ENCODE measurements at regions not wholly inside any gene's neighbourhood (a gene's known extent, or its start where the extent isn't known, plus 50 kb on each side); places are given as distances from the start of the nearest gene placed in this dataset.

DNA sequence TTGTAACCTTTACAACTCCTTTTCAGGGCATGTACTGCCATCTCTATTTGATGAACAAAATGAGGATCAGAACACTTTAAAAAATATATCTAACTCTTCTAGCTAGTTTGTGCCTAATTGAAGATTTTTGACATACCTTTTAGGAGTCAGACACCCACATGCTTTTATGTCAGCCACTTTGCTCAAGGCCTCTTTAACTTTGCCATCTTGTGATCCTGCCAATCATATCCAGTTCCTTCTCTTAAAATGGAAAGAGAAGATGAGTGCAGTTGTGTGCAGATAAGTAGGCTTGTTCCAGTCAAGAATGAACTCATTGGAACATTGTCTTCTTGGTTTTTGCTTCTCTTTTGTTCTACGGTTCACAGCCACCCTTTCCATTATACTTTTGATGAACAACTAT is 425.6 kb upstream of the TNC start:
- TF ChIP-seq, protein P1, sequence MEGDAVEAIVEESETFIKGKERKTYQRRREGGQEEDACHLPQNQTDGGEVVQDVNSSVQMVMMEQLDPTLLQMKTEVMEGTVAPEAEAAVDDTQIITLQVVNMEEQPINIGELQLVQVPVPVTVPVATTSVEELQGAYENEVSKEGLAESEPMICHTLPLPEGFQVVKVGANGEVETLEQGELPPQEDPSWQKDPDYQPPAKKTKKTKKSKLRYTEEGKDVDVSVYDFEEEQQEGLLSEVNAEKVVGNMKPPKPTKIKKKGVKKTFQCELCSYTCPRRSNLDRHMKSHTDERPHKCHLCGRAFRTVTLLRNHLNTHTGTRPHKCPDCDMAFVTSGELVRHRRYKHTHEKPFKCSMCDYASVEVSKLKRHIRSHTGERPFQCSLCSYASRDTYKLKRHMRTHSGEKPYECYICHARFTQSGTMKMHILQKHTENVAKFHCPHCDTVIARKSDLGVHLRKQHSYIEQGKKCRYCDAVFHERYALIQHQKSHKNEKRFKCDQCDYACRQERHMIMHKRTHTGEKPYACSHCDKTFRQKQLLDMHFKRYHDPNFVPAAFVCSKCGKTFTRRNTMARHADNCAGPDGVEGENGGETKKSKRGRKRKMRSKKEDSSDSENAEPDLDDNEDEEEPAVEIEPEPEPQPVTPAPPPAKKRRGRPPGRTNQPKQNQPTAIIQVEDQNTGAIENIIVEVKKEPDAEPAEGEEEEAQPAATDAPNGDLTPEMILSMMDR (IDR thresholded peaks at IDR 0.05; ENCODE audit: insufficient read depth, low read depth, low read length) = no peak
- H3K36me3 ChIP-seq (ENCODE audit: control insufficient read depth, insufficient read depth, low read length) = no peaks in the 10 kb centered on the region
- no peak overlapping the region for H3K4me3 ChIP-seq (ENCODE audit: low read depth, low read length)
- ChIA-PET CTCF (no interaction called here), POLR2A (no interaction called here)
- no peak for DNase-seq (ENCODE audit: low read depth)
- no peaks in the 10 kb centered on the region; the same call in 1 of the 2 replicates for H3K27me3 ChIP-seq (ENCODE audit: control insufficient read depth, insufficient read depth, low read length)

DNA sequence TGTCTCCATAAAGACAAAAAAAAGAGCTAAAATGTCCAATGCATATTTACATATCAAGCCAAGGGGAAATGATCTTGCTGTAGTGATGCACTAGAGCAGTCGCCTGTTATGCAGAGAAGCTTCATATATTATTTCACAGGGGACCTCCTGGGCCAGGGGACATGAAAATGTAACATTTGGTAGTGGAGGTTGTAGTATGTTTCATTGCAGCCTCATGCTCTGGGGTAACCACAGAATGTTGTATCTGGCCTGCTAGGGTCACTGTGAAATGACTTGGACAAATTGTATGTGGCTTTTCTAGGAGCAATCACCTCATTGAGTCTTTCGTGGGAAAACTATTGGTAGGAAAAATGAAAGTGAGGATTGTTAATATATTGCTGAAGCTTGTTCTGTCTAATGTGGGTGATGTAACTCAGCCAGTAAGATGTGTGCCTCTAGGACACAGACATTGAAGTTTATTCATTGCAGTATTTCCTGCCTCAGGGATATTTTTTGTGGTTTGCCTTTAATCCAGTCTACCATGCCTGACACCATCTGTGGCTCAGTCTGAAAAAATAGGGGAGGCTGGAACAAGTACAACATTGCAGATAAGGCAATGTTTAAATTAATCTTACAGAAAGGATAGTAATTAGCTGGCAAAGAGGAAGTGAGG is 430.8 kb upstream of the TNC start:
- ChIA-PET CTCF (interaction anchor here (0.7 kb wide), 1 partner anchor 1025 kb away, joined by 3 read pairs; no protein-coding TSS in a partner anchor), POLR2A (no interaction called here)
- DNase-seq (ENCODE audit: low read depth) = peak; percentile 12
- no peaks in the 10 kb centered on the region; the same call in 1 of the 2 replicates for H3K27me3 ChIP-seq (ENCODE audit: control insufficient read depth, insufficient read depth, low read length)
- TF ChIP-seq, protein P1 (IDR thresholded peaks at IDR 0.05; ENCODE audit: insufficient read depth, low read depth, low read length) = no peak
- no peak overlapping the region for H3K4me3 ChIP-seq (ENCODE audit: low read depth, low read length)
- no peaks in the 10 kb centered on the region for H3K36me3 ChIP-seq (ENCODE audit: control insufficient read depth, insufficient read depth, low read length)

DNA sequence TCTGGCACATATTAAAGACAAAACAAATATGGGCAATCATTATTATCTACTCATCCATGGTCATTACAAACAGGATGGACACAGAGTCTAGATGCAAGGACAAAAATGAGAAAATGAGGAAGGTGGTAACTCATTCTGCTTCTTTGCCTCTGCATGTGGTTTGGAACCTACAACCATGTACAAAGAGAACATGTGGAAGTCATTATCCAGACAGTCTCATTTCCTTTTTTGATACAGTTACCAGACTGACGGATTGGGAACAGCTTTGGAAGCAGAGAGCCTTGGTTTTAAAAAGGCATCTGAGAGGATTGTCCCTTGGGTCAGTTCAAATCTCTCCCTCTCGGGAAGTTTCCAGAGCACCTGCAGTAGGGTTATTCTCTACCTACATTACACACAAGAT is 433.4 kb upstream of the TNC start:
- TF ChIP-seq, protein P1 (IDR thresholded peaks at IDR 0.05; ENCODE audit: insufficient read depth, low read depth, low read length) = no peak
- H3K36me3 ChIP-seq (ENCODE audit: control insufficient read depth, insufficient read depth, low read length) = no peaks in the 10 kb centered on the region
- ChIA-PET POLR2A (no interaction called here), CTCF (no interaction called here)
- DNase-seq (ENCODE audit: low read depth) = peak; percentile 18
- no peaks in the 10 kb centered on the region for H3K27me3 ChIP-seq (ENCODE audit: control insufficient read depth, insufficient read depth, low read length)
- H3K4me3 ChIP-seq (ENCODE audit: low read depth, low read length) = no peak overlapping the region

DNA sequence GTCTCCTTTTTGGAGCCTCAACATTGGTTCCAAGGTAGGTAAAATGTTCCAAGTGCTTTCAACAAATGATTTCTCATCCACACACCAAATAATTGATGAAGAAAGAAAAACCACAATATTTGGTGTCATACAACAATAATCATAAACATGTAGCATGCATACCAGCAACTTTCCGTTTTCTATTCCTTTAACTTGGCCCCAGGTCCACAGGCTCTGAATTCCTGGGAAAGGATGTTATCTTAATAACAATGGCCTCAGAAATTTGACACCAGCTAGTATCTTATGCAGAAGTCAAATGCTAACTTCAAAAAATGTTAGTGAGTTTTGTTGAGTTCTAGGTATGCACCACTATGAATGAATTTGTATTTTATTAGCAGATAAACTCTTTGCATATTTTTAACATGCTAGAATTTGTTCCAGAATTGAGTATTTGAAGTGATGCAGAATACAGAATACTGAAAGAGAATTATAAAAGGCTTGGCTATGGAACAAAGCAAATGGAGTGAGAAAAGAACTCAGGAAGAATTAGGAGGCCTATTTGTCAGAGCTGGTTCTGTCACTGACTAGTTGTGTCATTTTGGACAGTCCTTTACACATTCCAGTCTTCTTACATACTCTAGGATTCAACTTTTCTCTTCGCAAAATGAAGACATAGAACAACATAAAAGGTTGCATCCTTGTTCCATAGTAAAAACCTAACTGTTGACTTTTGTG is 435.3 kb upstream of the TNC start:
- Histone ChIP-seq H3K4me3 (ENCODE audit: low read depth, low read length) (no peak overlapping the region), H3K36me3 (ENCODE audit: control insufficient read depth, insufficient read depth, low read length) (no peaks in the 10 kb centered on the region), H3K27me3 (ENCODE audit: control insufficient read depth, insufficient read depth, low read length) (no peaks in the 10 kb centered on the region)
- TF ChIP-seq, protein P1 (IDR thresholded peaks at IDR 0.05; ENCODE audit: insufficient read depth, low read depth, low read length) = no peak
- ChIA-PET POLR2A (no interaction called here), CTCF (no interaction called here)
- no peak for DNase-seq (ENCODE audit: low read depth)

DNA sequence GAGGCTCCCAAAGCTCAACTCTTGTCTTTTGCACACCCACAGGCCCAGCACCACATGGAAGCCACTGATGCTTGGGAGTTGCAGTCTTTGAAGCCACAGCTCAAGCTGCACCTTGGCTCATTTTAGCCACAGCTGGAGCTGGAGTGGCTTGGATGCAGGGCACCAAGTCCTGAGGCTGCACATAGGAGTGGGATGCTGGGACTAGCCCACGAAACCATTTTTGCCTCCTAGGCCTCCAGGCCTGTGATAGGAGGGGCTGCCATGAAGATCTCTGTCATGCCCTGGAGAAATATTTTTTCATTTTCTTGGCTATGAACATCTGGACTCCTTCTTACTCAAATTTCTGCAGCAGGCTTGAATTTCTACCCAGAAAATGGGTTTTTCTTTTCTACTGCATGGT is 438.5 kb upstream of the TNC start:
- Histone ChIP-seq H3K36me3 (ENCODE audit: control insufficient read depth, insufficient read depth, low read length) (no peaks in the 10 kb centered on the region), H3K27me3 (ENCODE audit: control insufficient read depth, insufficient read depth, low read length) (no peaks in the 10 kb centered on the region), H3K4me3 (ENCODE audit: low read depth, low read length) (no peak overlapping the region)
- ChIA-PET CTCF (no interaction called here), POLR2A (no interaction called here)
- DNase-seq (ENCODE audit: low read depth) = no peak
- TF ChIP-seq, protein P1 (IDR thresholded peaks at IDR 0.05; ENCODE audit: insufficient read depth, low read depth, low read length) = no peak
